NCI-H146 (cell line): ENCODE measurements at regions not wholly inside any gene's neighbourhood (a gene's known extent, or its start where the extent isn't known, plus 50 kb on each side); places are given as distances from the start of the nearest gene placed in this dataset.
A peak's percentile ranks its signal among the peaks of the same experiment; 100 is the strongest.

Experiments used
- DNase-seq: peaks from one replicate; lab custom pipeline; 2025; lab: John Stamatoyannopoulos, UW

GRCh38 chr5:2204366-2205184 lies 321.9 kb upstream of the IRX4 start:
- no peak for DNase-seq

- no peak for DNase-seq
Observed at GRCh38 chr5:2203774-2204173, 321.0 kb upstream of the IRX4 start.

- no peak for DNase-seq
Observed at GRCh38 chr5:2201832-2202231, 319.1 kb upstream of the IRX4 start.

- DNase-seq, result no peak
Observed at GRCh38 chr5:2201421-2201820, 318.7 kb upstream of the IRX4 start.

GRCh38 chr5:2201011-2201410 lies 318.3 kb upstream of the IRX4 start:
- DNase-seq, result no peak

- DNase-seq, result no peak
Observed at GRCh38 chr5:2200261-2200950, 317.7 kb upstream of the IRX4 start.

GRCh38 chr5:2199697-2200096 lies 317.0 kb upstream of the IRX4 start:
- no peak for DNase-seq

- DNase-seq, result no peak
Observed at GRCh38 chr5:2196989-2197619, 314.4 kb upstream of the IRX4 start.

- DNase-seq, result no peak
Observed at GRCh38 chr5:2196416-2196815, 313.7 kb upstream of the IRX4 start.

- DNase-seq, result no peak
Observed at GRCh38 chr5:2194949-2195348, 312.2 kb upstream of the IRX4 start.

- no peak for DNase-seq
Observed at GRCh38 chr5:2194236-2194555, 311.5 kb upstream of the IRX4 start.

- DNase-seq, result no peak
Observed at GRCh38 chr5:2193542-2194235, 311.0 kb upstream of the IRX4 start.

- DNase-seq, result no peak
Observed at GRCh38 chr5:2193142-2193541, 310.4 kb upstream of the IRX4 start.

- peak; percentile 54 for DNase-seq
Observed at GRCh38 chr5:2192496-2192895, 309.8 kb upstream of the IRX4 start.

- DNase-seq, result no peak
Observed at GRCh38 chr5:2191972-2192371, 309.2 kb upstream of the IRX4 start.

GRCh38 chr5:2190549-2190948 lies 307.8 kb upstream of the IRX4 start:
- no peak for DNase-seq

GRCh38 chr5:2188661-2189060 lies 305.9 kb upstream of the IRX4 start:
- no peak for DNase-seq

- no peak for DNase-seq
Observed at GRCh38 chr5:2188137-2188536, 305.4 kb upstream of the IRX4 start.

- DNase-seq, result no peak
Observed at GRCh38 chr5:2187687-2188086, 305.0 kb upstream of the IRX4 start.

- DNase-seq, result no peak
Observed at GRCh38 chr5:2187156-2187555, 304.4 kb upstream of the IRX4 start.

- DNase-seq, result no peak
Observed at GRCh38 chr5:2186472-2187015, 303.8 kb upstream of the IRX4 start.
